MM.1S (cell line): ENCODE measurements at regions not wholly inside any gene's neighbourhood (a gene's known extent, or its start where the extent isn't known, plus 50 kb on each side); places are given as distances from the start of the nearest gene placed in this dataset.

Experiments used
- CTCF ChIP-seq: fragments of 300-600 bp; sonication (generic); IDR thresholded peaks from 2 replicates; pipeline ENCODE4 v1.5.1; 2016; ENCODE audit warnings: antibody characterized with exemption, low read length, mixed read lengths
- EZH2 ChIP-seq: fragments of 300-600 bp; sonication (generic); optimal IDR thresholded peaks from 2 replicates; pipeline ENCODE3; 2017; ENCODE audit warnings: low read depth, mild to moderate bottlenecking, antibody characterized with exemption, low read length, mixed read lengths
- EZH2phosphoT487 ChIP-seq: fragments of 300-600 bp; sonication (generic); IDR thresholded peaks from 2 replicates; pipeline ENCODE4 v1.6.1; 2018; ENCODE audit warnings: antibody characterized with exemption, low read length

DNA sequence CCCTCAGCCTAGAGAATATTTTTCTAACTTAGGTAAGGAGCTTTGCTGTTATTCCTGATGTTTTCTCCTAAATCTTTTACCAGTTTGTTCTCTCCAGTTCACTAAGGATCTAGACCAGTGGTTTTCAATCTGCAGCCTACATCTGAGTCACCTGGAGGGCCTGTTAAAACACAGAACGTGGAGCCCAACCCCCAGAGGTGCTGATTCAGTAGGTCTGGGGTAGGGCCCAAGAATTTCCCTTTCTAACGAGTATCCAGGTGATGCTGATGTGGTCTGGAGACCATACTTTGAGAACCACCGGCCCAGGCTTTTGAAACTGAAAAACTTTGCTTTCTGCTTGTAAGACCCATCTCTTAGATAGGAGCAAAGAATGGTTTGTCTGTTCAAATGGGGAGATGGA, 51.2 kb upstream of the KMT2E start:
- TF ChIP-seq CTCF (no peak), EZH2 (no peak), EZH2phosphoT487 (no peak)
